H1 (cell line): ENCODE measurements at regions not wholly inside any gene's neighbourhood (a gene's known extent, or its start where the extent isn't known, plus 50 kb on each side); places are given as distances from the start of the nearest gene placed in this dataset.

Experiments
- CTCF ChIA-PET: fragments of 300-600 bp; sonication (Branson Sonifier 250); formaldehyde crosslinking; loops from one replicate; lab custom pipeline; 2021; ENCODE audit not compliant: partially characterized antibody; lab: Charles Lee
- POLR2A ChIA-PET: fragments of 300-600 bp; sonication (Branson Sonifier 250); formaldehyde crosslinking; loops from one replicate; lab custom pipeline; 2021; ENCODE audit warnings: inconsistent platforms; ENCODE audit not compliant: partially characterized antibody; lab: Charles Lee
- DNase-seq, 2 experiments: peaks; one replicate each; pipeline versions ENCODE4 v3.0.0 to v3.0.0-alpha.2; 2010 to 2022; ENCODE audit warnings: low spot score in 2 of 2, low read depth in 1 of 2, mixed read lengths in 1 of 2
- FAIRE-seq: peaks from 2 replicates; lab custom pipeline; 2011; peaks lifted over from hg19 to GRCh38; lab: Jason Lieb, UNC
- H2AFZ ChIP-seq: 2 replicates; pipeline ENCODE4 v1.8.1; 2012; ENCODE audit warnings: low read length, inconsistent platforms
- H2AK5ac ChIP-seq: 2 replicates; pipeline ENCODE4 v1.6.1; 2013; ENCODE audit warnings: low read depth, low read length
- H2BK120ac ChIP-seq: replicated peaks from 2 replicates; pipeline ENCODE3; 2013; ENCODE audit warnings: low read depth, low read length, inconsistent platforms
- H2BK12ac ChIP-seq: 2 replicates; pipeline ENCODE4 v1.6.1; 2013; ENCODE audit warnings: low read depth, low read length
- H2BK15ac ChIP-seq: 2 replicates; pipeline ENCODE4 v1.6.1; 2013; ENCODE audit warnings: low read length
- H2BK20ac ChIP-seq: 2 replicates; pipeline ENCODE4 v1.6.1; 2013; ENCODE audit warnings: low read length
- H2BK5ac ChIP-seq: 2 replicates; pipeline ENCODE4 v1.6.1; 2013; ENCODE audit warnings: low read depth, low read length
- H3K14ac ChIP-seq: 2 replicates; pipeline ENCODE4 v1.6.1; 2013; ENCODE audit warnings: inconsistent platforms; ENCODE audit not compliant: insufficient read length
- H3K18ac ChIP-seq: 2 replicates; pipeline ENCODE4 v1.6.1; 2013; ENCODE audit warnings: low read length; ENCODE audit errors: extremely low read depth
- H3K23ac ChIP-seq: 2 replicates; pipeline ENCODE4 v1.6.1; 2013; ENCODE audit warnings: inconsistent platforms; ENCODE audit not compliant: insufficient read length
- H3K23me2 ChIP-seq: 2 replicates; pipeline ENCODE4 v1.6.1; 2013; ENCODE audit warnings: low read depth, low read length
- H3K27ac ChIP-seq: 2 replicates; pipeline ENCODE4 v1.6.1; 2011; ENCODE audit warnings: low read depth, low read length, inconsistent platforms
- H3K27me3 ChIP-seq, 4 experiments: replicated peaks in 1 of 4; 1 replicate in 1 of 4; 2 replicates in 3 of 4; pipeline versions ENCODE4 v1.6.1 to v1.8.1; 2011 to 2013; ENCODE audit warnings: low read length in 3 of 4, mild to moderate bottlenecking in 3 of 4, inconsistent platforms in 2 of 4, mixed read lengths in 2 of 4, moderate library complexity in 1 of 4; ENCODE audit not compliant: control insufficient read depth in 3 of 4, insufficient read depth in 3 of 4; ENCODE audit errors: extremely low read depth in 1 of 4
- H3K36me3 ChIP-seq, 4 experiments: 2 replicates each; pipeline versions ENCODE4 v1.6.1 to v1.8.1; 2011 to 2013; ENCODE audit warnings: mild to moderate bottlenecking in 4 of 4, low read length in 3 of 4, moderate library complexity in 2 of 4, control low read depth in 1 of 4, inconsistent platforms in 1 of 4; ENCODE audit not compliant: insufficient read depth in 4 of 4, control insufficient read depth in 2 of 4
- H3K4ac ChIP-seq: replicated peaks from 2 replicates; pipeline ENCODE3; 2013; ENCODE audit warnings: low read length, low read depth, mixed read lengths, inconsistent platforms; ENCODE audit not compliant: insufficient read length
- H3K4me1 ChIP-seq, 4 experiments: replicated peaks in 1 of 4; 1 replicate in 1 of 4; 2 replicates in 3 of 4; pipeline versions ENCODE4 v1.6.1 to v1.8.1; 2011 to 2013; ENCODE audit warnings: low read length in 3 of 4, inconsistent platforms in 2 of 4, mixed read lengths in 1 of 4; ENCODE audit not compliant: insufficient read depth in 4 of 4, control insufficient read depth in 3 of 4
- H3K4me2 ChIP-seq, 2 experiments: 2 replicates each; pipeline versions ENCODE4 v1.6.1 to v1.8.1; 2011 to 2013; ENCODE audit warnings: low read depth in 2 of 2, low read length in 2 of 2, control low read depth in 1 of 2, inconsistent platforms in 1 of 2, mild to moderate bottlenecking in 1 of 2; ENCODE audit not compliant: insufficient read depth in 1 of 2
- H3K4me3 ChIP-seq, 4 experiments: fragments of 200-600, 300-600 bp in 1 of 4; sonication (generic), shearing (Covaris generic), sonication (Bioruptor Twin) in 1 of 4; 2 replicates each; pipeline versions ENCODE4 v1.5.1 to v1.8.1; 2011 to 2016; ENCODE audit warnings: low read length in 4 of 4, low read depth in 3 of 4, control low read depth in 2 of 4, inconsistent platforms in 2 of 4, mild to moderate bottlenecking in 2 of 4, mixed read lengths in 1 of 4, moderate library complexity in 1 of 4; ENCODE audit not compliant: insufficient read depth in 2 of 4; ENCODE audit errors: extremely low read depth in 1 of 4
- H3K56ac ChIP-seq: replicated peaks from 2 replicates; pipeline ENCODE3; 2013; ENCODE audit warnings: low read depth, mild to moderate bottlenecking, mixed read lengths, low read length, inconsistent platforms; ENCODE audit not compliant: insufficient read length
- H3K79me1 ChIP-seq: 2 replicates; pipeline ENCODE4 v1.6.1; 2013; ENCODE audit warnings: low read depth, low read length, control low read depth
- H3K79me2 ChIP-seq, 2 experiments: 2 replicates each; pipeline versions ENCODE4 v1.6.1 to v1.8.1; 2012 to 2013; ENCODE audit warnings: low read length in 2 of 2, mild to moderate bottlenecking in 2 of 2, inconsistent platforms in 1 of 2; ENCODE audit not compliant: insufficient read depth in 2 of 2, control insufficient read depth in 1 of 2
- H3K9ac ChIP-seq, 4 experiments: replicated peaks in 1 of 4; 1 replicate in 1 of 4; 2 replicates in 3 of 4; pipeline versions ENCODE4 v1.6.1 to v1.8.1; 2011 to 2013; ENCODE audit warnings: low read depth in 3 of 4, low read length in 3 of 4, control low read depth in 2 of 4, mild to moderate bottlenecking in 2 of 4, moderate library complexity in 2 of 4, inconsistent platforms in 1 of 4; ENCODE audit errors: extremely low read depth in 1 of 4
- H3K9me3 ChIP-seq, 2 experiments: 2 replicates each; pipeline versions ENCODE4 v1.6.1 to v1.8.1; 2012 to 2013; ENCODE audit warnings: mild to moderate bottlenecking in 2 of 2, moderate library complexity in 2 of 2, control low read depth in 1 of 2, inconsistent platforms in 1 of 2, low read depth in 1 of 2, low read length in 1 of 2, mixed read lengths in 1 of 2; ENCODE audit not compliant: insufficient read depth in 2 of 2
- H4K20me1 ChIP-seq, 2 experiments: replicated peaks in 1 of 2; 2 replicates each; pipeline versions ENCODE3 to v1.8.1; 2011 to 2013; ENCODE audit warnings: inconsistent platforms in 2 of 2, low read length in 2 of 2, mild to moderate bottlenecking in 1 of 2; ENCODE audit not compliant: insufficient read depth in 2 of 2, control insufficient read depth in 1 of 2
- H4K5ac ChIP-seq: 2 replicates; pipeline ENCODE4 v1.6.1; 2013; ENCODE audit warnings: low read length, low read depth, mixed read lengths, inconsistent platforms; ENCODE audit not compliant: insufficient read length
- H4K8ac ChIP-seq: 2 replicates; pipeline ENCODE4 v1.8.0; 2013; ENCODE audit warnings: mild to moderate bottlenecking, moderate library complexity, low read length, inconsistent platforms; ENCODE audit not compliant: insufficient read depth; ENCODE audit errors: extremely low read depth
- H4K91ac ChIP-seq: replicated peaks from 2 replicates; pipeline ENCODE3; 2013; ENCODE audit warnings: low read length, mixed read lengths, inconsistent platforms; ENCODE audit not compliant: insufficient read length
- ASH2L ChIP-seq: fragments of 200-600, 300-600 bp; sonication (generic); IDR thresholded peaks from one replicate; pipeline ENCODE4 v1.7.1; 2017; ENCODE audit warnings: low read length
- BACH1 ChIP-seq: IDR thresholded peaks from 2 replicates; pipeline ENCODE4 v1.6.1; 2012; ENCODE audit warnings: low read length, improper control_type of control experiment
- BRCA1 ChIP-seq: IDR thresholded peaks from 2 replicates; pipeline ENCODE4 v1.6.1; 2012; ENCODE audit warnings: low read depth, low read length, improper control_type of control experiment
- CTCF ChIP-seq, 3 experiments: IDR thresholded peaks; 1 replicate in 2 of 3; 2 replicates in 1 of 3; pipeline versions ENCODE4 v1.5.1 to v1.6.1; 2011; ENCODE audit warnings: low read length in 3 of 3, mild to moderate bottlenecking in 3 of 3, inconsistent platforms in 2 of 3, low read depth in 1 of 3, moderate library complexity in 1 of 3; ENCODE audit not compliant: insufficient read depth in 1 of 3; ENCODE audit errors: control extremely low read depth in 1 of 3
- EZH2 ChIP-seq: fragments of 200-600 bp; sonication (generic); IDR thresholded peaks from 2 replicates; pipeline ENCODE4 v1.7.1; 2012; ENCODE audit warnings: low read depth, mild to moderate bottlenecking, moderate library complexity, low read length, inconsistent platforms; ENCODE audit not compliant: severe bottlenecking
- PHF8 ChIP-seq: fragments of 200-600 bp; sonication (generic); conservative IDR thresholded peaks from 2 replicates; pipeline ENCODE4 v1.7.1; 2012; ENCODE audit warnings: low read depth, mild to moderate bottlenecking, inconsistent platforms, low read length, moderate library complexity
- RAD21 ChIP-seq, 2 experiments: IDR thresholded peaks in 1 of 2; conservative IDR thresholded peaks in 1 of 2; 2 replicates each; pipeline ENCODE4 v1.6.1; 2011; ENCODE audit warnings: low read depth in 2 of 2, low read length in 2 of 2, improper control_type of control experiment in 1 of 2, inconsistent platforms in 1 of 2, mild to moderate bottlenecking in 1 of 2, moderate library complexity in 1 of 2
- TBP ChIP-seq: IDR thresholded peaks from 2 replicates; pipeline ENCODE4 v1.6.1; 2011; ENCODE audit warnings: low read depth, low read length, improper control_type of control experiment
- WGBS, 2 experiments: shearing (Covaris generic) in 1 of 2; methylation state at CpG; one replicate each; pipeline versions ENCODE4 v1.1.6 to v1.1.7; 2013 to 2015; ENCODE audit warnings: low lambda C conversion rate in 2 of 2, mixed read lengths in 2 of 2, inconsistent platforms in 1 of 2, low coverage in 1 of 2, missing lambda C conversion rate in 1 of 2; ENCODE audit not compliant: insufficient replicate concordance in 2 of 2, insufficient coverage in 1 of 2, insufficient read length in 1 of 2; ENCODE audit errors: extremely low coverage in 1 of 2, missing lambda C conversion rate in 1 of 2; 5-methylcytosine and 5-hydroxymethylcytosine counted together
- TF ChIP-seq, protein P1 (sequence below): IDR thresholded peaks from 2 replicates; pipeline ENCODE4 v1.6.1; 2012; ENCODE audit warnings: inconsistent platforms

DNA sequence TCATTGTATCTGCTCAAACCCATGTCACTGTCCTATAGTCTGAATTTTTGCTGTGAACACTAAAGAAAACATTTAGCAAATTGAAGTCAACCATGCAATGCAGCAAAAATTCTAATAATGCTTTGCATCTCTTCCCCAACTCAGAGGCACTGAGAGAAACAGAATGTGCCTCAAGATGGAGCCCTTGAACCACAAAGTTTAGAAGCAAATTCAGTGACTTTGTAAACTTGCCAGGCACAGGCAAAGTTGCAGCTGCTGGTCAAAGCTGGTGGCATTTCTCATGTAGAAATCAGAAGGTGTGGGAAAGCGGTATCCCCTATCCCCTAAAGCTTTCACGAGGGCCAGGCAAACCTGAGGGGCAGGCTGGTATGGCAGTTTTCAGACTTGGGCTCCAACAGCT is 121.7 kb upstream of the DIPK2B start:
- H3K9ac ChIP-seq = no peak overlapping the region
- no peak overlapping the region for H3K27ac ChIP-seq
- POLR2A ChIA-PET = interaction anchor here (1.2 kb wide), 2 partner anchors 188 to 497 kb away, joined by 3 read pairs; no protein-coding TSS in a partner anchor
- H3K27me3 ChIP-seq = no peaks in the 10 kb centered on the region
- H4K91ac ChIP-seq = no peak overlapping the region
- no peak overlapping the region for H2BK120ac ChIP-seq
- no peak overlapping the region for H2BK15ac ChIP-seq
- no peak overlapping the region for H2BK12ac ChIP-seq
- peak; percentile 17 to 39 for DNase-seq
- no peak overlapping the region for H3K4me3 ChIP-seq
- no peak overlapping the region for H4K5ac ChIP-seq
- no peak overlapping the region for H4K8ac ChIP-seq
- no peak overlapping the region for H2AK5ac ChIP-seq
- TF ChIP-seq ASH2L (no peak), CTCF (IDR thresholded peaks at IDR 0.05; ENCODE audit: control extremely low read depth in 1 of 3, insufficient read depth in 1 of 3, low read depth in 1 of 3, low read length in 3 of 3) (peak in 2 of 3 experiments; percentile 42 to 52; a peak in 3 of 4 replicates), BACH1 (no peak), RAD21 (IDR thresholded peaks at IDR 0.05 in 1 of 2, conservative IDR thresholded peaks at IDR 0.05 in 1 of 2; ENCODE audit: low read depth in 2 of 2, low read length in 2 of 2) (peak; percentile 77 to 87), TBP (no peak), BRCA1 (no peak), EZH2 (no peak), PHF8 (no peak)
- TF ChIP-seq, protein P1, sequence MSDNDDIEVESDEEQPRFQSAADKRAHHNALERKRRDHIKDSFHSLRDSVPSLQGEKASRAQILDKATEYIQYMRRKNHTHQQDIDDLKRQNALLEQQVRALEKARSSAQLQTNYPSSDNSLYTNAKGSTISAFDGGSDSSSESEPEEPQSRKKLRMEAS = no peak
- TF ChIP-seq, all 59 proteins: peak for 2
- no peak overlapping the region for H2BK20ac ChIP-seq
- H4K20me1 ChIP-seq = no peaks in the 10 kb centered on the region
- no peak overlapping the region for H2AFZ ChIP-seq
- WGBS, 2 experiments = 19% methylated on average over 2 of the region's 2 CpGs; no CpG with 5 or more reads in 1 of the 2 experiments
- no peak overlapping the region for H3K18ac ChIP-seq
- CTCF ChIA-PET = interaction anchor here (0.8 to 1.7 kb wide), 3 partner anchors 188 to 437 kb away, joined by 3 to 4 read pairs (median 3); no protein-coding TSS in a partner anchor
- H3K23me2 ChIP-seq = no peaks in the 10 kb centered on the region
- H3K4me2 ChIP-seq = no peak overlapping the region
- peaks cover 0 to 2% (median 0%) of the 10 kb centered on the region in 4 experiments; a peak in 2 of 7 replicates for H3K4me1 ChIP-seq
- H3K56ac ChIP-seq = no peak overlapping the region
- H3K14ac ChIP-seq = no peak overlapping the region
- H3K4ac ChIP-seq = no peak overlapping the region
- H3K9me3 ChIP-seq = no peaks in the 10 kb centered on the region
- no peaks in the 10 kb centered on the region for H3K79me2 ChIP-seq
- no peaks in the 10 kb centered on the region for H3K36me3 ChIP-seq
- no peak overlapping the region for H2BK5ac ChIP-seq
- peak; percentile 84 for FAIRE-seq
- H3K79me1 ChIP-seq = no peaks in the 10 kb centered on the region
- no peak overlapping the region for H3K23ac ChIP-seq
